ENCODE measurements at regions not wholly inside any gene's neighbourhood (a gene's known extent, or its start where the extent isn't known, plus 50 kb on each side); places are given as distances from the start of the nearest gene placed in this dataset.

DNA sequence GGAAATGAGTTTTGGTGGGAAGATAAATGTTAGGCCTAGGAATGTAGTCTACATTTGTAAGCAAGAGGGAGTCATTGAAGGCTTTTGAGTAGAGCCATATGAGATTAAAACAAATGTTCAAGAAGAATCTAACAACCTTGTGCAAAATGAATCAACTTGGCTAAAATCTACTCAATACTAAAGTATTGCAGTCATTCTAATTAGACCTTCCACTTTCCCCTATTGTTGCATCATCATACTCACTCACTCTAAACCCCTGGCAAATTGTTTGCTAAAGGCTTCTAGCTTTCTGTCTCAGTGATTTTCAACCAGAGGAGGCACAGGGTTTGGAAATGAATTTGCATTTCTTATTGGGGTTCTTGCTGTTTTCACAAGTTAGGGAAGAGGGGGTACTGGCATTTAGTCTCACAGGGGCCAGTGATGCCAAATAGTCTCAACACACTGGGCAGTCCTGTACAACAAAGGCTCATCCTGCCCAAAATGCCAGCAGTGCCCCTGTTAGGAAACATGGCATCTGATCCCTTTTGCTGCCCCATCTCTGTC, 85.3 kb downstream of the SEC16B start:
- TF ChIP-seq POLR2A (IDR thresholded peaks at IDR 0.05) = no peak
- TF ChIP-seq, protein P1, sequence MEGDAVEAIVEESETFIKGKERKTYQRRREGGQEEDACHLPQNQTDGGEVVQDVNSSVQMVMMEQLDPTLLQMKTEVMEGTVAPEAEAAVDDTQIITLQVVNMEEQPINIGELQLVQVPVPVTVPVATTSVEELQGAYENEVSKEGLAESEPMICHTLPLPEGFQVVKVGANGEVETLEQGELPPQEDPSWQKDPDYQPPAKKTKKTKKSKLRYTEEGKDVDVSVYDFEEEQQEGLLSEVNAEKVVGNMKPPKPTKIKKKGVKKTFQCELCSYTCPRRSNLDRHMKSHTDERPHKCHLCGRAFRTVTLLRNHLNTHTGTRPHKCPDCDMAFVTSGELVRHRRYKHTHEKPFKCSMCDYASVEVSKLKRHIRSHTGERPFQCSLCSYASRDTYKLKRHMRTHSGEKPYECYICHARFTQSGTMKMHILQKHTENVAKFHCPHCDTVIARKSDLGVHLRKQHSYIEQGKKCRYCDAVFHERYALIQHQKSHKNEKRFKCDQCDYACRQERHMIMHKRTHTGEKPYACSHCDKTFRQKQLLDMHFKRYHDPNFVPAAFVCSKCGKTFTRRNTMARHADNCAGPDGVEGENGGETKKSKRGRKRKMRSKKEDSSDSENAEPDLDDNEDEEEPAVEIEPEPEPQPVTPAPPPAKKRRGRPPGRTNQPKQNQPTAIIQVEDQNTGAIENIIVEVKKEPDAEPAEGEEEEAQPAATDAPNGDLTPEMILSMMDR (IDR thresholded peaks at IDR 0.05) = no peak
- no peak for TF ChIP-seq POLR2AphosphoS5 (IDR thresholded peaks at IDR 0.05)
